Loucy (cell line): ENCODE measurements at regions not wholly inside any gene's neighbourhood (a gene's known extent, or its start where the extent isn't known, plus 50 kb on each side); places are given as distances from the start of the nearest gene placed in this dataset.

ENCODE experiments used
- H2AFZ ChIP-seq: fragments of 200-600 bp; sonication (generic); 2 replicates; pipeline ENCODE4 v1.6.0; 2016; ENCODE audit warnings: antibody characterized with exemption, mild to moderate bottlenecking, low read length, moderate library complexity
- H3F3A ChIP-seq: fragments of 200-600 bp; 2 replicates; pipeline ENCODE4 v1.6.0; 2016; ENCODE audit warnings: antibody characterized with exemption, low read depth, mild to moderate bottlenecking
- H3K27me3 ChIP-seq: fragments of 200-600 bp; sonication (generic); 2 replicates; pipeline ENCODE4 v1.6.1; 2014; ENCODE audit warnings: low read length, mild to moderate bottlenecking; ENCODE audit not compliant: insufficient read depth, poor library complexity, severe bottlenecking
- H3K36me3 ChIP-seq: fragments of 200-600 bp; sonication (generic); 2 replicates; pipeline ENCODE4 v1.6.1; 2016; ENCODE audit warnings: low read length; ENCODE audit not compliant: insufficient read depth
- H3K4me1 ChIP-seq: fragments of 200-600 bp; sonication (generic); 2 replicates; pipeline ENCODE4 v1.5.1; 2014; ENCODE audit warnings: low read length, mild to moderate bottlenecking; ENCODE audit not compliant: insufficient read depth, poor library complexity, severe bottlenecking
- H3K4me2 ChIP-seq: fragments of 200-600 bp; sonication (generic); 2 replicates; pipeline ENCODE4 v1.6.0; 2014; ENCODE audit warnings: antibody characterized with exemption, low read length, low read depth, mild to moderate bottlenecking; ENCODE audit not compliant: poor library complexity, severe bottlenecking
- H3K4me3 ChIP-seq: fragments of 200-600 bp; sonication (generic); 2 replicates; pipeline ENCODE4 v1.5.1; 2014; ENCODE audit warnings: low read length, mild to moderate bottlenecking, mixed read lengths; ENCODE audit not compliant: poor library complexity, severe bottlenecking
- H3K79me2 ChIP-seq: fragments of 200-600 bp; sonication (generic); 2 replicates; pipeline ENCODE4 v1.6.1; 2014; ENCODE audit warnings: low read length; ENCODE audit not compliant: insufficient read depth
- H3K9ac ChIP-seq: fragments of 200-600 bp; sonication (generic); 2 replicates; pipeline ENCODE4 v1.6.0; 2014; ENCODE audit warnings: mild to moderate bottlenecking, low read depth, low read length, moderate library complexity; ENCODE audit not compliant: poor library complexity, severe bottlenecking
- H3K9me2 ChIP-seq: fragments of 200-600 bp; sonication (generic); replicated peaks from 2 replicates; pipeline ENCODE4 v1.6.1; 2016; ENCODE audit warnings: low read depth, low read length, mixed read lengths
- H3K9me3 ChIP-seq: fragments of 200-600 bp; sonication (generic); 2 replicates; pipeline ENCODE4 v1.6.1; 2014; ENCODE audit warnings: mild to moderate bottlenecking, antibody characterized with exemption, low read length, low read depth; ENCODE audit not compliant: insufficient read depth
- H4K20me1 ChIP-seq: fragments of 200-600 bp; sonication (generic); 2 replicates; pipeline ENCODE4 v1.6.0; 2014; ENCODE audit warnings: antibody characterized with exemption, low read length, mild to moderate bottlenecking; ENCODE audit not compliant: insufficient read depth, poor library complexity, severe bottlenecking
- EZH2phosphoT487 ChIP-seq: fragments of 200-600 bp; IDR thresholded peaks from 2 replicates; pipeline ENCODE4 v1.6.1; 2018; ENCODE audit warnings: antibody characterized with exemption, mild to moderate bottlenecking, moderate library complexity, borderline replicate concordance
- TF ChIP-seq, protein P1 (sequence below): fragments of 200-600 bp; sonication (generic); conservative IDR thresholded peaks from 2 replicates; pipeline ENCODE4 v1.5.1; 2014; ENCODE audit warnings: mild to moderate bottlenecking, antibody characterized with exemption, low read length

DNA sequence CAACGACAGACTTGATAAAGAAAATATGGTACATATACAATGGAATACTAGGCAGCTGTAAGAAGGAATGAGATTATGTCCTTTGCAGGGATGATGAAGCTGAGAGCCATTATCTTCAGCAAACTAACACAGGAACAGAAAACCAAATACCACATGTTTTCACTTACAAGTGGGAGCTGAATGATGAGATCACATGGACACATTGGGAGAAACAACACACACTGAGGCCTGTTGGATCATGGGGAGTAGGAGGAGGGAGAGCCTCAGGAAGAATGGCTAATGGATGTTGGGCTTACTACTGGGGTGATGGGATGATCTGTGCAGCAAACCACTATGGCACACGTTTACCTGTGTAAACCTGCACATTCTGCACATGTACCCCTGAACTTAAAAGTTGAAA, 209.7 kb downstream of the SPRY1 start:
- TF ChIP-seq, protein P1, sequence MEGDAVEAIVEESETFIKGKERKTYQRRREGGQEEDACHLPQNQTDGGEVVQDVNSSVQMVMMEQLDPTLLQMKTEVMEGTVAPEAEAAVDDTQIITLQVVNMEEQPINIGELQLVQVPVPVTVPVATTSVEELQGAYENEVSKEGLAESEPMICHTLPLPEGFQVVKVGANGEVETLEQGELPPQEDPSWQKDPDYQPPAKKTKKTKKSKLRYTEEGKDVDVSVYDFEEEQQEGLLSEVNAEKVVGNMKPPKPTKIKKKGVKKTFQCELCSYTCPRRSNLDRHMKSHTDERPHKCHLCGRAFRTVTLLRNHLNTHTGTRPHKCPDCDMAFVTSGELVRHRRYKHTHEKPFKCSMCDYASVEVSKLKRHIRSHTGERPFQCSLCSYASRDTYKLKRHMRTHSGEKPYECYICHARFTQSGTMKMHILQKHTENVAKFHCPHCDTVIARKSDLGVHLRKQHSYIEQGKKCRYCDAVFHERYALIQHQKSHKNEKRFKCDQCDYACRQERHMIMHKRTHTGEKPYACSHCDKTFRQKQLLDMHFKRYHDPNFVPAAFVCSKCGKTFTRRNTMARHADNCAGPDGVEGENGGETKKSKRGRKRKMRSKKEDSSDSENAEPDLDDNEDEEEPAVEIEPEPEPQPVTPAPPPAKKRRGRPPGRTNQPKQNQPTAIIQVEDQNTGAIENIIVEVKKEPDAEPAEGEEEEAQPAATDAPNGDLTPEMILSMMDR, result no peak
- TF ChIP-seq EZH2phosphoT487, result no peak
- no peak overlapping the region for H3K4me3 ChIP-seq
- H3K36me3 ChIP-seq, result no peaks in the 10 kb centered on the region
- H3K27me3 ChIP-seq, result no peaks in the 10 kb centered on the region
- H3K4me2 ChIP-seq, result peak overlapping the region; percentile 58
- H3K79me2 ChIP-seq, result no peaks in the 10 kb centered on the region
- H3F3A ChIP-seq, result no peaks in the 10 kb centered on the region
- H3K9me2 ChIP-seq, result no peaks in the 10 kb centered on the region
- H4K20me1 ChIP-seq, result no peaks in the 10 kb centered on the region
- no peak overlapping the region for H3K9ac ChIP-seq
- H3K4me1 ChIP-seq, result peaks cover 41% of the 10 kb centered on the region
- H2AFZ ChIP-seq, result no peak overlapping the region
- H3K9me3 ChIP-seq, result no peaks in the 10 kb centered on the region

GRCh38 chr4:123606946-123607542, 210.4 kb downstream of the SPRY1 start:
- peak overlapping the region; percentile 11 for H3K4me3 ChIP-seq
- no peaks in the 10 kb centered on the region for H3K36me3 ChIP-seq
- H3F3A ChIP-seq, result no peaks in the 10 kb centered on the region
- TF ChIP-seq EZH2phosphoT487, result no peak
- TF ChIP-seq, protein P1, result no peak
- no peaks in the 10 kb centered on the region for H3K9me2 ChIP-seq
- no peaks in the 10 kb centered on the region for H3K79me2 ChIP-seq
- H3K9me3 ChIP-seq, result no peaks in the 10 kb centered on the region
- no peaks in the 10 kb centered on the region for H4K20me1 ChIP-seq
- no peak overlapping the region for H3K9ac ChIP-seq
- peak overlapping the region; percentile 58 for H3K4me2 ChIP-seq
- H2AFZ ChIP-seq, result peak overlapping the region; percentile 13; the same call in 1 of the 2 replicates
- H3K4me1 ChIP-seq, result peaks cover 39% of the 10 kb centered on the region
- H3K27me3 ChIP-seq, result no peaks in the 10 kb centered on the region

GRCh38 chr4:123609829-123610228, 213.2 kb downstream of the SPRY1 start:
- H3K4me1 ChIP-seq, result peaks cover 33% of the 10 kb centered on the region
- no peaks in the 10 kb centered on the region for H3K27me3 ChIP-seq
- H3K9ac ChIP-seq, result no peak overlapping the region
- no peaks in the 10 kb centered on the region for H3K9me3 ChIP-seq
- H3K79me2 ChIP-seq, result no peaks in the 10 kb centered on the region
- no peaks in the 10 kb centered on the region for H3F3A ChIP-seq
- TF ChIP-seq EZH2phosphoT487, result no peak
- TF ChIP-seq, protein P1, result no peak
- H3K36me3 ChIP-seq, result no peaks in the 10 kb centered on the region
- no peaks in the 10 kb centered on the region for H3K9me2 ChIP-seq
- no peak overlapping the region for H3K4me3 ChIP-seq
- H4K20me1 ChIP-seq, result no peaks in the 10 kb centered on the region
- H3K4me2 ChIP-seq, result no peak overlapping the region
- H2AFZ ChIP-seq, result no peak overlapping the region
